Upper lobe of left lung (tissue), 4 donors: ENCODE measurements at regions not wholly inside any gene's neighbourhood (a gene's known extent, or its start where the extent isn't known, plus 50 kb on each side); places are given as distances from the start of the nearest gene placed in this dataset.

Source experiments
- POLR2A ChIP-seq, 4 donors: fragments of 450-650 bp; IDR thresholded peaks; one replicate each; pipeline ENCODE4 v1.5.1; 2016 to 2017; ENCODE audit warnings: antibody characterized with exemption in 4 of 4, mild to moderate bottlenecking in 2 of 4
- POLR2AphosphoS5 ChIP-seq, 2 donors: sonication (generic); formaldehyde crosslinking; IDR thresholded peaks; one replicate each; pipeline ENCODE4 v1.5.1; 2017; ENCODE audit warnings: antibody characterized with exemption in 2 of 2

- TF ChIP-seq POLR2AphosphoS5 (IDR thresholded peaks at IDR 0.05) (no peak), POLR2A (IDR thresholded peaks at IDR 0.05) (no peak)
These were observed 936.6 kb downstream of the ZPLD1 start for GRCh38 chr3:103371411-103371810.
